Kidney (tissue), 13 donors: ENCODE measurements at regions not wholly inside any gene's neighbourhood (a gene's known extent, or its start where the extent isn't known, plus 50 kb on each side); places are given as distances from the start of the nearest gene placed in this dataset.

ENCODE experiments used
- DNase-seq, 5 donors: peaks; one replicate each; pipeline ENCODE4 v3.0.0-alpha.2; 2013 to 2020
- FAIRE-seq: peaks from 2 replicates; lab custom pipeline; 2012; peaks lifted over from hg19 to GRCh38; lab: Jason Lieb, UNC
- H3K27ac ChIP-seq, 2 donors: one replicate each; pipeline ENCODE4 v1.7.0; 2013; ENCODE audit warnings: low read depth in 2 of 2, low read length in 2 of 2, inconsistent platforms in 1 of 2
- H3K27me3 ChIP-seq: one replicate; pipeline ENCODE4 v1.7.1; 2013; ENCODE audit warnings: low read length, inconsistent platforms; ENCODE audit not compliant: control insufficient read depth, insufficient read depth
- H3K36me3 ChIP-seq, 3 donors: one replicate each; pipeline versions ENCODE4 v1.7.0 to v1.7.1; 2013; ENCODE audit warnings: low read length in 3 of 3, control low read depth in 1 of 3, inconsistent platforms in 1 of 3; ENCODE audit not compliant: insufficient read depth in 3 of 3, control insufficient read depth in 2 of 3
- H3K4me1 ChIP-seq, 3 donors: one replicate each; pipeline versions ENCODE4 v1.7.0 to v1.7.1; 2013; ENCODE audit warnings: low read length in 3 of 3, inconsistent platforms in 1 of 3, low read depth in 1 of 3; ENCODE audit not compliant: control insufficient read depth in 2 of 3, insufficient read depth in 2 of 3
- H3K4me3 ChIP-seq, 3 donors: one replicate each; pipeline versions ENCODE4 v1.7.0 to v1.8.1; 2013; ENCODE audit warnings: low read length in 3 of 3, control low read depth in 1 of 3, inconsistent platforms in 1 of 3
- H3K9ac ChIP-seq, 3 donors: one replicate each; pipeline versions ENCODE4 v1.7.0 to v1.7.1; 2013; ENCODE audit warnings: low read length in 3 of 3, control low read depth in 1 of 3, inconsistent platforms in 1 of 3
- H3K9me3 ChIP-seq, 3 donors: one replicate each; pipeline versions ENCODE4 v1.7.0 to v1.7.1; 2013; ENCODE audit warnings: low read length in 3 of 3, control low read depth in 1 of 3, inconsistent platforms in 1 of 3; ENCODE audit not compliant: control insufficient read depth in 2 of 3, insufficient read depth in 1 of 3
- CTCF ChIP-seq: IDR thresholded peaks from 3 replicates; pipeline ENCODE4 v1.5.1; 2012; ENCODE audit warnings: mild to moderate bottlenecking, moderate library complexity, borderline replicate concordance; ENCODE audit not compliant: insufficient read depth; ENCODE audit errors: extremely low read depth
- intact Hi-C: fragments of 100-400 bp; cut with DNase I; formaldehyde crosslinking; loops from one replicate; pipeline ENCODE4 v1.11.1; 2022
- donor health status: control.
- donor health status: control.
- donor health status: control.
- donor health status: control.
- donor health status: control.
- donor health status: DM: yes; HTN: yes; CAD: no.
- donor health status: Normal renal cell carcinoma (clear cell type).

- FAIRE-seq (no peak), DNase-seq (no peak)
- TF ChIP-seq CTCF, result no peak
- Histone ChIP-seq H3K4me3 (no peak overlapping the region), H3K9ac (no peak overlapping the region), H3K9me3 (no peaks in the 10 kb centered on the region), H3K27me3 (no peaks in the 10 kb centered on the region), H3K27ac (no peak overlapping the region), H3K4me1 (no peaks in the 10 kb centered on the region), H3K36me3 (no peaks in the 10 kb centered on the region)
- intact Hi-C loops, result no loop called here
Measured at GRCh38 chr18:78352910-78353309, 626.7 kb upstream of the SALL3 start.

GRCh38 chr18:78362198-78362597 lies 617.4 kb upstream of the SALL3 start:
- TF ChIP-seq CTCF, result no peak

GRCh38 chr18:78363556-78364387 lies 615.8 kb upstream of the SALL3 start:
- intact Hi-C loops, result no loop called here
- H3K9ac ChIP-seq, result no peak overlapping the region
- H3K4me3 ChIP-seq, result no peak overlapping the region
- H3K36me3 ChIP-seq, result no peaks in the 10 kb centered on the region
- DNase-seq (peak in 2 of 5 donors; percentile 11 to 15), FAIRE-seq (no peak)
- H3K9me3 ChIP-seq, result no peaks in the 10 kb centered on the region
- H3K4me1 ChIP-seq, result no peaks in the 10 kb centered on the region
- H3K27me3 ChIP-seq, result no peaks in the 10 kb centered on the region
- TF ChIP-seq CTCF, result no peak
- H3K27ac ChIP-seq, result no peak overlapping the region

More at GRCh38 chr18:78362198-78362597, 617.4 kb upstream of the SALL3 start:
- H3K4me1 ChIP-seq, result no peaks in the 10 kb centered on the region
- no peaks in the 10 kb centered on the region for H3K9me3 ChIP-seq
- no peak overlapping the region for H3K9ac ChIP-seq
- H3K27ac ChIP-seq, result no peak overlapping the region
- DNase-seq, result no peak
- FAIRE-seq, result no peak
- intact Hi-C loops, result no loop called here
- H3K27me3 ChIP-seq, result no peaks in the 10 kb centered on the region
- H3K36me3 ChIP-seq, result no peaks in the 10 kb centered on the region
- no peak overlapping the region for H3K4me3 ChIP-seq
